Body of pancreas (tissue), 4 donors: ENCODE measurements at regions not wholly inside any gene's neighbourhood (a gene's known extent, or its start where the extent isn't known, plus 50 kb on each side); places are given as distances from the start of the nearest gene placed in this dataset.

Experiments used
- CTCF ChIP-seq, 7 experiments: fragments of 450-650 bp in 4 of 7; fragments of 200-600 bp in 3 of 7; sonication (generic) in 3 of 7; IDR thresholded peaks; one replicate each; pipeline ENCODE4 v1.5.1; 2016 to 2019; ENCODE audit warnings: antibody characterized with exemption in 7 of 7
- POLR2A ChIP-seq, 3 donors: fragments of 450-650 bp; IDR thresholded peaks; one replicate each; pipeline ENCODE4 v1.6.1; 2016; ENCODE audit warnings: antibody characterized with exemption in 3 of 3, mild to moderate bottlenecking in 2 of 3

GRCh38 chr17:77302682-77303081 lies 161.9 kb downstream of the SEC14L1 start:
- TF ChIP-seq CTCF (IDR thresholded peaks at IDR 0.05) (no peak), POLR2A (IDR thresholded peaks at IDR 0.05) (no peak)
